ENCODE measurements at regions not wholly inside any gene's neighbourhood (a gene's known extent, or its start where the extent isn't known, plus 50 kb on each side); places are given as distances from the start of the nearest gene placed in this dataset.

DNA sequence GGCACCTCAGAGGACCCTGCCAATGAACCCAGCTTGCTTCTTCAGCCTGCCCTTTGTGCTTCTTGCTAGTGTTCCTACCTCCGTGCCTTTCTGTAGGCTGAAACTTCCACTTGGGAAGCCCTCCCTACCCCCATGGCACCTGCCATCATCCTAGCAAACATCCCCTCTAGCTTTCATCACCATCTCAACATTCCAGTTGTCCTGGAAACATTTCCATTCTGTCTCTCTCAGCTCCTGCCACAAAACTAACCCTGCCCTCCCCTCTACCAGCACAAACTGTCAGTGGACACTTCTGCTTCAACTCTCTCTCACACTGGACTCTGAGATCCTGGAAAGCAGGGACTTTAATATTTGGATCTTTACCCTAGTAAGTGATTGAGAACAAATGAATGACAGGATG, 525.8 kb upstream of the TENM4 start:
- no peak for DNase-seq (ENCODE audit: low spot score, unreplicated experiment)
- peak overlapping the region; percentile 8 for H3K27ac Mint-ChIP-seq
- peaks cover 28% of the 10 kb centered on the region for H3K4me1 Mint-ChIP-seq (ENCODE audit: low read depth)
- H3K9me3 Mint-ChIP-seq (ENCODE audit: low read depth) = no peaks in the 10 kb centered on the region
- no peaks in the 10 kb centered on the region for H3K36me3 Mint-ChIP-seq (ENCODE audit: insufficient read depth)
- TF ChIP-seq, protein P1, sequence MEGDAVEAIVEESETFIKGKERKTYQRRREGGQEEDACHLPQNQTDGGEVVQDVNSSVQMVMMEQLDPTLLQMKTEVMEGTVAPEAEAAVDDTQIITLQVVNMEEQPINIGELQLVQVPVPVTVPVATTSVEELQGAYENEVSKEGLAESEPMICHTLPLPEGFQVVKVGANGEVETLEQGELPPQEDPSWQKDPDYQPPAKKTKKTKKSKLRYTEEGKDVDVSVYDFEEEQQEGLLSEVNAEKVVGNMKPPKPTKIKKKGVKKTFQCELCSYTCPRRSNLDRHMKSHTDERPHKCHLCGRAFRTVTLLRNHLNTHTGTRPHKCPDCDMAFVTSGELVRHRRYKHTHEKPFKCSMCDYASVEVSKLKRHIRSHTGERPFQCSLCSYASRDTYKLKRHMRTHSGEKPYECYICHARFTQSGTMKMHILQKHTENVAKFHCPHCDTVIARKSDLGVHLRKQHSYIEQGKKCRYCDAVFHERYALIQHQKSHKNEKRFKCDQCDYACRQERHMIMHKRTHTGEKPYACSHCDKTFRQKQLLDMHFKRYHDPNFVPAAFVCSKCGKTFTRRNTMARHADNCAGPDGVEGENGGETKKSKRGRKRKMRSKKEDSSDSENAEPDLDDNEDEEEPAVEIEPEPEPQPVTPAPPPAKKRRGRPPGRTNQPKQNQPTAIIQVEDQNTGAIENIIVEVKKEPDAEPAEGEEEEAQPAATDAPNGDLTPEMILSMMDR (IDR thresholded peaks at IDR 0.05; ENCODE audit: unreplicated experiment) = no peak
- peaks cover 8% of the 10 kb centered on the region for H3K27me3 Mint-ChIP-seq
- no peak overlapping the region for H3K4me3 Mint-ChIP-seq (ENCODE audit: low read depth)

DNA sequence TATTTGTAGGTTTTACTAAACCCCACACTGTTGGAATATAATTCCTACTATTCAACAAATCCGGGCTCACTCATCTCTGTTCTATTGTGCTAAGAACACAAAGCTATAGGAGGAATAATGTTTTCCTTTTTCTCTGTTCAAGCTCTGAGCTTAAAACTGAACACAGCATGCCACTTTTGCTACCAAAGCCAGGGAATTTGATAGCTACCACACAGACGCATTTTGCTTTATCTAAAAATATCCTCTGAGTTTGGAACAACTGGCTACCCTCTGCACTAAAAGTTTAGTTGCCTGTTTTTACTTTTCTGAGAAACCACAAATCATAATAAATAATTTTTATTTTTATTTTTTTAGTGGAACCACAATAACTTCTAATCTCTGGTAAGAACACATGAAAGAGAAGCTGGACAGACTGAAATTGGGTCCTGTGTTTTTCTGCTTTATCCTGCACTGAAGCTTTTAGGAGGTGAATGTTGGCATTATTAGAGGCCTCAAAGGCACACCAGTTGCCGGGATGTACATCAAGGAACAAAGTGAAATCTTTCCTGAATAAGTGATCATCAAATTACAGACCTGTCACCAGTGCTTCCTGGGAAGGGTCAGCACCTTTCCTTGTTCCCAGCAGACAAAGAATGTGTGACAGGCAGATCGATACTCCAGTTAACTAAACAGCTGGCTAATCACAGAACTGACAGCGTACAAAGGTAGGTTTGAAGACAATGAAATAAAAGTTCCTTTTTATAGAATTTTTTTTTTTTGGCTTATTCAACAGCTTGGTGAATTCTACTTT, 523.2 kb upstream of the TENM4 start:
- Mint-ChIP-seq H3K4me3 (ENCODE audit: low read depth) (no peak overlapping the region), H3K27me3 (peaks cover 4% of the 10 kb centered on the region), H3K27ac (peak overlapping the region; percentile 60), H3K36me3 (ENCODE audit: insufficient read depth) (peaks cover 4% of the 10 kb centered on the region), H3K4me1 (ENCODE audit: low read depth) (peaks cover 28% of the 10 kb centered on the region), H3K9me3 (ENCODE audit: low read depth) (peaks cover 11% of the 10 kb centered on the region)
- no peak for DNase-seq (ENCODE audit: low spot score, unreplicated experiment)
- TF ChIP-seq, protein P1 (IDR thresholded peaks at IDR 0.05; ENCODE audit: unreplicated experiment) = no peak

DNA sequence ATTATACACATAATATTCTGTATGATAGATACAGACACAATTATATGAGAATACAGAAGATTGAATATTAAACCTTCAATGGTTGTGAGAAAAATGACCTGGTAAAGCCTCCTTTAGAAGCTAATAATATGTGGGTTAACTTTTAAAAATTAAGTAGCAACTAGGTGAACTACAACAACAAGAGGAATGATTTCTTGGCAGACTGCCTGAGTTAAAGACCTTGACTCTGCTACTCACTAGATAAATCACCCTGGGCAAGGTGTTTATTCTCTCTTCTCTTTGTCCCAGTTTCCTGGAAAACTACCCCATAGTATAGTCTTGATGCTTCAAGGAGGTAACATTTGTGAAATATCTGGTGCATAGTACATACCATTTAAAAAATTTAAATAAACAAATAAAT, 519.6 kb upstream of the TENM4 start:
- Mint-ChIP-seq H3K27ac (no peak overlapping the region), H3K4me1 (ENCODE audit: low read depth) (peaks cover 18% of the 10 kb centered on the region), H3K36me3 (ENCODE audit: insufficient read depth) (peaks cover 4% of the 10 kb centered on the region), H3K27me3 (peaks cover 4% of the 10 kb centered on the region), H3K9me3 (ENCODE audit: low read depth) (peaks cover 24% of the 10 kb centered on the region), H3K4me3 (ENCODE audit: low read depth) (no peak overlapping the region)
- TF ChIP-seq, protein P1 (IDR thresholded peaks at IDR 0.05; ENCODE audit: unreplicated experiment) = no peak
- DNase-seq (ENCODE audit: low spot score, unreplicated experiment) = no peak

DNA sequence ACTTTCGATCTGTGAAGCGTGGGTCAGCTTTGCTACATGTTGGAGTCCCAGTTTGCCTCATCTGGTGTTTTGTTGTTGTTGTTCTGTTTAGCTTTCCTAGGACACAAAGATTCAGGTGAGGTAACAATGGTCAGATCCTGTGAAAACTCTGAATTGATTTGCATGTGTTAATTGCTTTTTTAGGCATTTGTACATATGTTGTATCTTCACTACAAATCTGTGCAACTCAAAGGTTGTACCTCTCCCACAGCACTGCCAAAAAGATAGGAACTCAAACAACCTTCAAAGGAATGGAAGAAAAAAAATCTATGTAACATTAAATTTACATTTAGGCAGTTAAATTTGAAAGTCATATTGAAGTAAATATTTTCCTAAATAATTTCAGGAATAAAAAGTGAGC, 518.5 kb upstream of the TENM4 start:
- Mint-ChIP-seq H3K9me3 (ENCODE audit: low read depth) (peaks cover 24% of the 10 kb centered on the region), H3K4me3 (ENCODE audit: low read depth) (no peak overlapping the region), H3K4me1 (ENCODE audit: low read depth) (peaks cover 11% of the 10 kb centered on the region), H3K27ac (no peak overlapping the region), H3K36me3 (ENCODE audit: insufficient read depth) (peaks cover 4% of the 10 kb centered on the region), H3K27me3 (peaks cover 4% of the 10 kb centered on the region)
- no peak for DNase-seq (ENCODE audit: low spot score, unreplicated experiment)
- TF ChIP-seq, protein P1 (IDR thresholded peaks at IDR 0.05; ENCODE audit: unreplicated experiment) = no peak

DNA sequence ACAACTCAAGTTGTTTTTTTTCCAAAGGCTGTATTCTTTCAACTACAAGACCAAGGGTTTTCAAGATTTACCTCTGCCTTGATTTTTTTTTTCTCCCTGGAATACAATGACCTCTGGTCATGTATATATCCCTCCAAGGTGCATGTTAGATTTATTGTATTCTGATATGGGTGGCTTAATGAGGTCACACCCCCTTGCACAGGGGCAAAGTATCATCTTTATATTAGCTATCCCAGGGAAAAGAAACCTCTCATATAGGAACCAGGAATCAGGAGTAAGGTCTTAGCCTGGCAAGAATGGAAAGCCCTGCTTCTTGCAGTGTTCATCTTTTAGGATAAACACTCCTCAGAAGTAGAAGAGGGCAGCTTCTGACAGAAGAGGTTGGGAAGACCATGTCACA, 516.9 kb upstream of the TENM4 start:
- Mint-ChIP-seq H3K4me1 (ENCODE audit: low read depth) (peaks cover 3% of the 10 kb centered on the region), H3K27ac (no peak overlapping the region), H3K9me3 (ENCODE audit: low read depth) (peaks cover 24% of the 10 kb centered on the region), H3K27me3 (peaks cover 3% of the 10 kb centered on the region), H3K36me3 (ENCODE audit: insufficient read depth) (peaks cover 4% of the 10 kb centered on the region), H3K4me3 (ENCODE audit: low read depth) (no peak overlapping the region)
- no peak for DNase-seq (ENCODE audit: low spot score, unreplicated experiment)
- TF ChIP-seq, protein P1 (IDR thresholded peaks at IDR 0.05; ENCODE audit: unreplicated experiment) = no peak

Data from progenitor cell of endocrine pancreas (in vitro differentiated cells).